GM18873 (cell line): ENCODE measurements at regions not wholly inside any gene's neighbourhood (a gene's known extent, or its start where the extent isn't known, plus 50 kb on each side); places are given as distances from the start of the nearest gene placed in this dataset.
"Not testable (repeated sequence)": the region's sequence is repeated elsewhere in the genome, so short reads cannot be mapped to it uniquely, and the experiment has no call there.

ENCODE experiments used
- ATAC-seq: cut with Tn5 transposase; IDR thresholded peaks from one replicate; pipeline ENCODE4 v1.9.1; 2021; ENCODE audit warnings: mild to moderate bottlenecking, moderate library complexity, moderate number of reproducible peaks; ENCODE audit not compliant: unreplicated experiment, low FRiP score

DNA sequence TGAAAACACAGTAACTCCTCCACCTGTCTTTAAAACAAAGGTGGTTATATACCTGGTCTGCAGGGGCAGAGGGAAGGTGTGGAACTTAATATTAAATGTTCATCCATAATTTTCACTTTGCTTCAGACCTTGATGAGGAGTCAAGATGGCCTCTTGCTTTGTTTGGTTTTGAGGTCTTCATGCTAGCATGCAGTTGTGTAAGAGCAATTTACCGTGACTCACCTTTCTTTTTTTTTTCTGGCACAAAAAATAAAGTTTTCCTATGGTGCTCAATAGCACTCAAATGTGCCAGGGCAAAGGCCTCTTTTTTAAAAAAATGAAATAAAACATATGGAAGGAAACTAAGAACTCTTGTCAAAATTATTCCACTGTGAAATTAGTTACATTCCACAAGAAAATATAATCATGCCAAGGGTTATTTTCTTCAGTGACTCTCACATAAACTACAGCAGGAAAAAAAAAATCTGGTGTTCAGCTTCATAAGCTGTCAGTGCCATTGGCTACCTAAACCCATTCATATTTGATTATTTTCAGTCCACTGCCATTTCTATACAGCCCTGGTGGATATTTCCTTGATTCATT is 128.2 kb downstream of the SLC7A11 start:
- peak; percentile 18 for ATAC-seq

GRCh38 chr4:138112890-138113289 is 129.3 kb downstream of the SLC7A11 start:
- ATAC-seq = not testable (repeated sequence)

DNA sequence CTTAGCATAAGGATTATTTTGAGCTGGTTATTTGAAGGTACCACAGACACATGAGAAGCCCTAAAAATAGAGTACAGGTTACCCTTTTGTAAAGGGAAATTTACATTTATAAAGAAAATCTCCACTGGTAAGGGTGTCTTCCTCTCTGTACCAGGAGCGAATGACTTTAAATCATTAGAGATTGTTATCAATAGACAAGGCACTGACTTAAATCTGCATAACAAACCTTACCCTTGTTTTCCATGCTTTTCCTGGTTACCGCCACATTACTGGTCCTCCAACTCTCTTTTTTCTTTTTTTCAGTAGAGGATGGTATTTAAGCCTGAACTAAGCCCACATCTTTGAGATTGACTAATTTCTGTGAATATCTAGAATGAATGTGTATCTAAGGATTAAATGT is 129.8 kb downstream of the SLC7A11 start:
- ATAC-seq = no peak

DNA sequence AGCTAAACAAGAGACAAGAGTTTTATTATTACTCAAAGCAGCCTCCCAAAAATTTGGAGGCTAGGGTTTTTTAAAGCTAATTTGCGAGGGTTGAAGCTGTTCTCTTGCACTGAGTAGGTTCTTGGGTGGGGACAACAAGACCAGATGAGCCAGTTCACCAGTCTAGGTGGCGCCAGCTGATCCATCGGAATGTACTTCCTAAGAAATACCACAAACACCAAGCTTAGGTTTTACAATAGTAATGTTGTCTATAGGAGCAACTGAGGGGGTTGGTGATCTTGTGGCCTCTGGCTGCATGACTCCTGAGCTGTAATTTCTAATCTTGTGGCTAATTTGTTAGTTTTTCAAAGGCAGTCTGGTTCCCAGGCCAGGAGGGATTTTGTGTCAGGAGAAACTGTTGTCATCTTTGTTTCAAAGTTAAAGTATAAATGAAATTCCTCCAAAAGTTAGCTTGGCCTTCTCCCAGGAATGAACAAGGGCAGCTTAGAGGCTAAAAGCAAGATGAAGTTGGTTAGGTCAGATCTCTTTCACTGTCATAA is 130.6 kb downstream of the SLC7A11 start:
- ATAC-seq = no peak

- ATAC-seq = no peak
Measured at GRCh38 chr4:138110815-138111214, 131.3 kb downstream of the SLC7A11 start.

GRCh38 chr4:138107023-138107422 is 135.1 kb downstream of the SLC7A11 start:
- ATAC-seq = no peak

DNA sequence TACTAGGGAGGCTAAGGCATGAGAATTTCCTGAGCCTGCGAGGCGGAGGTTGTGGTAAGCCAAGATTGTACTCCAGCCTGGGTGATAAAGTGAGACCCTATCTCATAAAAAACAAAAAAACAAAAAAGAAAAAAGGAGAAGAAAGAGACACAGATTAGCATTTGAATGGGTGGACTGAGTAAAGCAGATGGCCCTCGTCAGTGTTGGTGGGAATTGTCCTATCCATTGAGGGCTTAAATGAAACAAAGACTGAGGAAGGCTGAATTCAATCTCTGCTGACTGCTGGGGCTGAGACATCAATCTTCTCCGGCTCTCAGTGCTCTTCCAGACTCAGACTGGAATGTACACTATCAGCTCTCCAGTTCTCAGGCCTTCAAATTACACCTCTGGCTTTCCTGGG is 136.8 kb downstream of the SLC7A11 start:
- ATAC-seq = no peak

- ATAC-seq = no peak
Measured at GRCh38 chr4:138104284-138104680, 137.9 kb downstream of the SLC7A11 start.

GRCh38 chr4:138103597-138104283 is 138.4 kb downstream of the SLC7A11 start:
- no peak for ATAC-seq

DNA sequence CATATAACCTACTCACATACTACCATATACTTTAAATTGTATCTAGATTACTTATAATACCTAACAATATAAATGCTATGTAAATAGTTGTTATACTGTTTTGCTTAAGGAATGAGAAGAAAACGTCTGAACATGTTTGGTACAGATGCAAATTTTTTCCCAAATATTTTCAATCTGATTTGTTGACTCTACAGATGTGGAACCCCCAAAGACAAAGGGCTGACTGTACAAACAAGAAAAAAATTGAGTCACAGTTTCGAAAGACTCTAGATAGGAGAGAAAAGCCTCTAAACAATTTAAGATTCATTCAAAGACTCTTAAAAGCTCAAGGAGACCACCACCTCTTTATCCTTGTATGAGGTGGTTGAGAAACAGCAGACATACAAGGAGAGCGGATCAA is 142.8 kb downstream of the SLC7A11 start:
- no peak for ATAC-seq

GRCh38 chr4:138097912-138098600 is 144.1 kb downstream of the SLC7A11 start:
- ATAC-seq = no peak

GRCh38 chr4:138096384-138097062 is 145.6 kb downstream of the SLC7A11 start:
- ATAC-seq = no peak

GRCh38 chr4:138095378-138095777 is 146.8 kb downstream of the SLC7A11 start:
- ATAC-seq = no peak

GRCh38 chr4:138092060-138092459 is 150.1 kb downstream of the SLC7A11 start:
- ATAC-seq = no peak

DNA sequence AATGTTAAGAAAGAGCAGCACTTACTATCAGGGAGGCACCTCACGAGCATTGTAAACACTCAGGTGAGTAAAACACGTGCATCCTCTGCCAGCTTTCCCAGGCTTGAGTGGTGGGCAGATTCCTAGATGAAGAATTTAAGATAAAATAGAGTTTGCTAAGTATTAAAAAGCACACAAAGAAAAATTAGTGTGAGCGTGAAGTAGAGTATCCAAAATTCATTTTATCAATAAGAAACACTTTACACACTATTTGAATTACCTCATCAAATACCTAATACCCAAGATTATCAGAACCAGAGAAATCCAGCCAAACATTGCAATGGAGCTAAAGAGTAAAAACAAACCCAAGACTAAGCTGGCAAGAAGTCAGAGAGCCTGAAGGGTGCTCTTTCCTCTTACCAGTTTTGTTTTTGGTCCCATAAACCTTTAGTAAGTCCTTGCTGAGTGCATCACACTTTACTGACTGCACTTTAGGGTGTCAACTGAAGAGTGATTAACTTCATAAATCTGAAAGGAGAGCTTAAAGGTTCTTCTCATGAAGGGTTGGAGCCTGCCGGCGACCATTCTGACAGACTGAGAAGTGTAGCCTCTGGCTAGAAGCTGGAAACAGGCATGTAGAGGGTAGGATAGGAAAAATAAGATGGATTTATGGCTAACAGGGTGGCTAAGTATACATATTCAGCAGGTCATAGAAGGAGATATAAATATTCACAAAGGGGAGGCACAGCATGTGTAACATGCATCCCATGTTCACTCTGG is 151.1 kb downstream of the SLC7A11 start:
- ATAC-seq = no peak

GRCh38 chr4:138090150-138090917 is 151.8 kb downstream of the SLC7A11 start:
- peak; percentile 83 for ATAC-seq

- no peak for ATAC-seq
Measured at GRCh38 chr4:138088449-138089208, 153.5 kb downstream of the SLC7A11 start.

- no peak for ATAC-seq
Measured at GRCh38 chr4:138087066-138087719, 155.0 kb downstream of the SLC7A11 start.
